ENCODE measurements at regions not wholly inside any gene's neighbourhood (a gene's known extent, or its start where the extent isn't known, plus 50 kb on each side); places are given as distances from the start of the nearest gene placed in this dataset.

- TF ChIP-seq POLR2A (IDR thresholded peaks at IDR 0.05): no peak
- TF ChIP-seq CTCF (IDR thresholded peaks at IDR 0.05 in 4 of 5, conservative IDR thresholded peaks at IDR 0.05 in 1 of 5): no peak
Measured at GRCh38 chr12:79991586-79991985, 56.7 kb upstream of the PPP1R12A start.

Data from gastrocnemius medialis (tissue), 4 donors.